DND-41 (cell line): ENCODE measurements at regions not wholly inside any gene's neighbourhood (a gene's known extent, or its start where the extent isn't known, plus 50 kb on each side); places are given as distances from the start of the nearest gene placed in this dataset.

Source experiments
- CTCF ChIP-seq: IDR thresholded peaks from 2 replicates; pipeline ENCODE4 v1.5.1; 2012; ENCODE audit warnings: borderline replicate concordance, low read length, moderate library complexity, mild to moderate bottlenecking; ENCODE audit not compliant: poor library complexity, severe bottlenecking; ENCODE audit errors: extremely low read depth
- EZH2 ChIP-seq: IDR thresholded peaks from 3 replicates; pipeline ENCODE4 v1.6.1; 2012; ENCODE audit warnings: borderline replicate concordance, low read depth, mild to moderate bottlenecking, moderate library complexity, low read length, inconsistent platforms; ENCODE audit not compliant: severe bottlenecking

- TF ChIP-seq CTCF (no peak), EZH2 (no peak)
Observed at GRCh38 chr10:107230887-107231286, 66.4 kb upstream of the SORCS1 start.
